Ovary (tissue), 3 donors: ENCODE measurements at regions not wholly inside any gene's neighbourhood (a gene's known extent, or its start where the extent isn't known, plus 50 kb on each side); places are given as distances from the start of the nearest gene placed in this dataset.

ENCODE experiments used
- EP300 ChIP-seq: sonication (generic); formaldehyde crosslinking; IDR thresholded peaks from one replicate; pipeline ENCODE4 v1.6.1; 2017; ENCODE audit warnings: antibody characterized with exemption
- POLR2A ChIP-seq: fragments of 450-650 bp; IDR thresholded peaks from one replicate; pipeline ENCODE4 v1.6.1; 2017; ENCODE audit warnings: antibody characterized with exemption, mild to moderate bottlenecking, moderate library complexity
- TF ChIP-seq, protein P1 (sequence below), 3 donors: fragments of 450-650 bp in 2 of 3; fragments of 200-600 bp in 1 of 3; IDR thresholded peaks; one replicate each; pipeline versions ENCODE4 v1.5.1 to v1.8.0; 2016 to 2022; ENCODE audit warnings: antibody characterized with exemption in 3 of 3, mild to moderate bottlenecking in 1 of 3
- donor health status: DM: no; HTN: no; CAD: no.

DNA sequence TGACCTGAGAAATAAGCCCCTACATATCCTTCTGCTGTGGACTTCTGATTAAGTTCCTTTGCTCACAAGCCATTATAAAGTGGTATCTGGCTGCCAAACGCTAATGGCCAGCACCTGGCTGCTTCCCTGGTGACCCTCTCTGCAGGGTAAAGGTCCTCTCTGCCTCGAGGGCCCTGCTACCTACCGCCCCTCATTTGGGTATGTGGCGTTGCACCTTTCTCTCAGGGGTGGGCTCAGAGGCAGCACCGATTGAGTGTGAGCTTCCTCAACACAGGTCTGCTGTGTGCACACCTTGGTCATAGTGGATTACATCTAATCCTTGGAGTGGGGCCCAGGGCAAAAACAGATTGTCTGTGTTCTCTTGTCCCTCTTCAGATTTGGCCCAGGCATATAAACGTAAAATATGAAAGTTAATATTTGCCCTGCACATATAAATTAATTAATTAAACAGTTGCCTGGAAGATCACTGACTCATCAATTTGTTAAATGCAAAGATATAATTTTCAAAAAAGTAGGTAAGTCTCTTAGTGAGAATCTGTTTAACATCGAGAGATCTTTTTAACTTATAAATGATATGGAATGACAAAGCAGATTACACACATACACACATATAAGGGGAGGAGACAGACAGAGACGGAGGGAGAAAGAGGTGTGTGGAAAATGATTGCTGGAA, 174.5 kb upstream of the SMIM31 start:
- TF ChIP-seq, protein P1, sequence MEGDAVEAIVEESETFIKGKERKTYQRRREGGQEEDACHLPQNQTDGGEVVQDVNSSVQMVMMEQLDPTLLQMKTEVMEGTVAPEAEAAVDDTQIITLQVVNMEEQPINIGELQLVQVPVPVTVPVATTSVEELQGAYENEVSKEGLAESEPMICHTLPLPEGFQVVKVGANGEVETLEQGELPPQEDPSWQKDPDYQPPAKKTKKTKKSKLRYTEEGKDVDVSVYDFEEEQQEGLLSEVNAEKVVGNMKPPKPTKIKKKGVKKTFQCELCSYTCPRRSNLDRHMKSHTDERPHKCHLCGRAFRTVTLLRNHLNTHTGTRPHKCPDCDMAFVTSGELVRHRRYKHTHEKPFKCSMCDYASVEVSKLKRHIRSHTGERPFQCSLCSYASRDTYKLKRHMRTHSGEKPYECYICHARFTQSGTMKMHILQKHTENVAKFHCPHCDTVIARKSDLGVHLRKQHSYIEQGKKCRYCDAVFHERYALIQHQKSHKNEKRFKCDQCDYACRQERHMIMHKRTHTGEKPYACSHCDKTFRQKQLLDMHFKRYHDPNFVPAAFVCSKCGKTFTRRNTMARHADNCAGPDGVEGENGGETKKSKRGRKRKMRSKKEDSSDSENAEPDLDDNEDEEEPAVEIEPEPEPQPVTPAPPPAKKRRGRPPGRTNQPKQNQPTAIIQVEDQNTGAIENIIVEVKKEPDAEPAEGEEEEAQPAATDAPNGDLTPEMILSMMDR (IDR thresholded peaks at IDR 0.05): no peak
- no peak for TF ChIP-seq POLR2A
- TF ChIP-seq EP300: no peak
